Esophagus muscularis mucosa (tissue), 4 donors: ENCODE measurements at regions not wholly inside any gene's neighbourhood (a gene's known extent, or its start where the extent isn't known, plus 50 kb on each side); places are given as distances from the start of the nearest gene placed in this dataset.

Experiments
- DNase-seq: peaks from one replicate; pipeline ENCODE4 v3.0.0-alpha.2; 2017; ENCODE audit errors: extremely low spot score
- H3K27ac ChIP-seq, 4 donors: fragments of 200-600 bp; sonication (generic); replicated peaks in 1 of 4; 1 replicate in 3 of 4; 2 replicates in 1 of 4; pipeline ENCODE4 v1.5.1; 2016 to 2019; ENCODE audit warnings: mild to moderate bottlenecking in 1 of 4
- H3K27me3 ChIP-seq, 4 donors: fragments of 200-600 bp; sonication (generic); one replicate each; pipeline versions ENCODE4 v1.5.1 to v1.6.0; 2016 to 2019
- H3K36me3 ChIP-seq, 4 donors: fragments of 200-600 bp; sonication (generic); one replicate each; pipeline ENCODE4 v1.5.1; 2016 to 2019
- H3K4me1 ChIP-seq, 4 donors: fragments of 200-600 bp; sonication (generic); one replicate each; pipeline ENCODE4 v1.5.1; 2016 to 2019
- H3K4me3 ChIP-seq, 4 donors: fragments of 200-600 bp; sonication (generic); 1 replicate in 2 of 4; 2 replicates in 2 of 4; pipeline ENCODE4 v1.5.1; 2016 to 2019; ENCODE audit warnings: mild to moderate bottlenecking in 4 of 4, moderate library complexity in 1 of 4
- H3K9me3 ChIP-seq, 4 donors: fragments of 200-600 bp; sonication (generic); 1 replicate in 3 of 4; 2 replicates in 1 of 4; pipeline ENCODE4 v1.5.1; 2016 to 2019
- CTCF ChIP-seq, 3 experiments: fragments of 200-600 bp in 2 of 3; fragments of 450-650 bp in 1 of 3; sonication (generic) in 2 of 3; IDR thresholded peaks; one replicate each; pipeline ENCODE4 v1.5.1; 2017 to 2019; ENCODE audit warnings: antibody characterized with exemption in 3 of 3, mild to moderate bottlenecking in 2 of 3, moderate library complexity in 1 of 3
- EP300 ChIP-seq: sonication (generic); formaldehyde crosslinking; IDR thresholded peaks from one replicate; pipeline ENCODE4 v1.6.1; 2017; ENCODE audit warnings: antibody characterized with exemption
- POLR2A ChIP-seq: fragments of 450-650 bp; IDR thresholded peaks from one replicate; pipeline ENCODE4 v1.6.1; 2017; ENCODE audit warnings: antibody characterized with exemption, moderate library complexity, mild to moderate bottlenecking, low read depth
- POLR2AphosphoS5 ChIP-seq, 2 donors: sonication (generic); formaldehyde crosslinking; IDR thresholded peaks; one replicate each; pipeline ENCODE4 v1.6.1; 2017; ENCODE audit warnings: antibody characterized with exemption in 2 of 2
- whole genome bisulfite sequencing: methylation state at CpG from one replicate; pipeline ENCODE4 v1.1.5; 2018; 5-methylcytosine and 5-hydroxymethylcytosine counted together
- intact Hi-C: fragments of 100-400 bp; cut with DNase I; formaldehyde crosslinking; loops from one replicate; pipeline ENCODE4 v1.15.1; 2023

- no peaks in the 10 kb centered on the region for H3K36me3 ChIP-seq
- peaks cover 0 to 15% (median 6%) of the 10 kb centered on the region in 4 donors for H3K4me1 ChIP-seq
- intact Hi-C loops = no loop called here
- DNase-seq = no peak
- H3K9me3 ChIP-seq = peaks cover 0 to 9% (median 0%) of the 10 kb centered on the region in 4 donors
- H3K27me3 ChIP-seq = no peaks in the 10 kb centered on the region
- 0% methylated on average over 1 of the region's 1 CpG for WGBS
- H3K27ac ChIP-seq = no peak overlapping the region
- no peak overlapping the region for H3K4me3 ChIP-seq
- no peak for TF ChIP-seq POLR2A
- no peak for TF ChIP-seq POLR2AphosphoS5 (IDR thresholded peaks at IDR 0.05)
- TF ChIP-seq CTCF (IDR thresholded peaks at IDR 0.05) = no peak
- TF ChIP-seq EP300 = no peak
Observed at GRCh38 chr22:27088026-27088425, 430.6 kb downstream of the MIAT start.

- TF ChIP-seq EP300 (no peak), CTCF (IDR thresholded peaks at IDR 0.05) (no peak), POLR2A (no peak), POLR2AphosphoS5 (IDR thresholded peaks at IDR 0.05) (no peak)
Observed at GRCh38 chr22:27089264-27089663, 431.9 kb downstream of the MIAT start.

GRCh38 chr22:27090611-27091011, 433.2 kb downstream of the MIAT start:
- Histone ChIP-seq H3K4me1 (peaks cover 0 to 25% (median 21%) of the 10 kb centered on the region in 4 donors), H3K27ac (no peak overlapping the region), H3K27me3 (no peaks in the 10 kb centered on the region), H3K4me3 (no peak overlapping the region), H3K9me3 (peaks cover 0 to 9% (median 0%) of the 10 kb centered on the region in 4 donors), H3K36me3 (no peaks in the 10 kb centered on the region)
- intact Hi-C loops = loop anchor here (10.0 kb wide), 1 partner anchor 106 kb away; no protein-coding TSS in a partner anchor
- WGBS = 82% methylated on average over 16 of the region's 17 CpGs
- DNase-seq = no peak
- no peak for TF ChIP-seq POLR2A
- TF ChIP-seq POLR2AphosphoS5 (IDR thresholded peaks at IDR 0.05) = no peak
- TF ChIP-seq EP300 = no peak
- no peak for TF ChIP-seq CTCF (IDR thresholded peaks at IDR 0.05)

More at GRCh38 chr22:27089264-27089663, 431.9 kb downstream of the MIAT start:
- Histone ChIP-seq H3K4me3 (no peak overlapping the region), H3K27me3 (no peaks in the 10 kb centered on the region), H3K27ac (no peak overlapping the region), H3K9me3 (peaks cover 0 to 9% (median 0%) of the 10 kb centered on the region in 4 donors), H3K4me1 (peaks cover 0 to 11% (median 9%) of the 10 kb centered on the region in 4 donors), H3K36me3 (no peaks in the 10 kb centered on the region)
- WGBS = 55% methylated on average over 3 of the region's 3 CpGs
- no peak for DNase-seq
- intact Hi-C loops = no loop called here

GRCh38 chr22:27093422-27093821, 436.0 kb downstream of the MIAT start:
- peaks cover 0 to 2% (median 0%) of the 10 kb centered on the region in 4 donors for H3K9me3 ChIP-seq
- DNase-seq = no peak
- H3K27ac ChIP-seq = no peak overlapping the region
- H3K36me3 ChIP-seq = no peaks in the 10 kb centered on the region
- H3K4me1 ChIP-seq = peaks cover 0 to 32% (median 25%) of the 10 kb centered on the region in 4 donors
- intact Hi-C loops = loop anchor here (10.0 kb wide), 1 partner anchor 109 kb away; no protein-coding TSS in a partner anchor
- WGBS = 75% methylated on average over 4 of the region's 4 CpGs
- TF ChIP-seq POLR2A (no peak), POLR2AphosphoS5 (IDR thresholded peaks at IDR 0.05) (no peak), EP300 (no peak), CTCF (IDR thresholded peaks at IDR 0.05) (no peak)
- no peak overlapping the region for H3K4me3 ChIP-seq
- no peaks in the 10 kb centered on the region for H3K27me3 ChIP-seq
